ENCODE measurements at regions not wholly inside any gene's neighbourhood (a gene's known extent, or its start where the extent isn't known, plus 50 kb on each side); places are given as distances from the start of the nearest gene placed in this dataset.
"Not testable (repeated sequence)": the region's sequence is repeated elsewhere in the genome, so short reads cannot be mapped to it uniquely, and the experiment has no call there.

GRCh38 chr15:24224161-24224560, 451.4 kb upstream of the NPAP1 start:
- Mint-ChIP-seq H3K4me1 (0 out of 2 replicates have a peak, but pooled peaks cover 2% of the 10 kb centered on the region), H3K9me3 (peaks cover 51% of the 10 kb centered on the region), H3K27me3 (ENCODE audit: low read depth) (peaks cover 2% of the 10 kb centered on the region; the same call in 1 of the 2 replicates), H3K36me3 (peaks cover 34% of the 10 kb centered on the region), H3K4me3 (no peak overlapping the region), H3K27ac (no peak overlapping the region)
- CTCF ChIA-PET = no interaction called here
- POLR2A ChIA-PET = no interaction called here
- TF ChIP-seq SOX15 (CRISPR knock-in tag; IDR thresholded peaks at IDR 0.05) (no peak), NR2C2 (CRISPR knock-in tag; IDR thresholded peaks at IDR 0.05) (no peak), ARID4B (CRISPR knock-in tag; IDR thresholded peaks at IDR 0.05; ENCODE audit: borderline replicate concordance) (no peak), FOXP1 (CRISPR knock-in tag; IDR thresholded peaks at IDR 0.05; ENCODE audit: borderline replicate concordance) (no peak), CREM (CRISPR knock-in tag; IDR thresholded peaks at IDR 0.05) (no peak), CBFB (CRISPR knock-in tag; IDR thresholded peaks at IDR 0.05; ENCODE audit: low read depth) (no peak), TP53 (CRISPR knock-in tag; IDR thresholded peaks at IDR 0.05) (no peak), SMAD3 (CRISPR knock-in tag; IDR thresholded peaks at IDR 0.05; ENCODE audit: borderline replicate concordance) (no peak), E2F1 (CRISPR knock-in tag; IDR thresholded peaks at IDR 0.05) (no peak), USF1 (CRISPR knock-in tag; IDR thresholded peaks at IDR 0.05) (no peak), FOXK1 (CRISPR knock-in tag; IDR thresholded peaks at IDR 0.05) (no peak)
- DNase-seq (ENCODE audit: low spot score) (no peak), ATAC-seq (no peak)

GRCh38 chr15:24228922-24229321, 446.7 kb upstream of the NPAP1 start:
- CTCF ChIA-PET; DNase-seq (ENCODE audit: low spot score); POLR2A ChIA-PET; H3K4me3 Mint-ChIP-seq; ATAC-seq; H3K27ac Mint-ChIP-seq; H3K4me1 Mint-ChIP-seq; H3K27me3 Mint-ChIP-seq (ENCODE audit: low read depth): not testable (repeated sequence)
- Mint-ChIP-seq H3K36me3 (peaks cover 39% of the 10 kb centered on the region), H3K9me3 (peaks cover 54% of the 10 kb centered on the region)

- POLR2A ChIA-PET; DNase-seq (ENCODE audit: low spot score); CTCF ChIA-PET; H3K27me3 Mint-ChIP-seq (ENCODE audit: low read depth); H3K4me1 Mint-ChIP-seq; H3K27ac Mint-ChIP-seq; H3K4me3 Mint-ChIP-seq; ATAC-seq: not testable (repeated sequence)
- Mint-ChIP-seq H3K36me3 (peaks cover 27% of the 10 kb centered on the region), H3K9me3 (peaks cover 41% of the 10 kb centered on the region)
Observed at GRCh38 chr15:24233134-24233533, 442.4 kb upstream of the NPAP1 start.

GRCh38 chr15:24240580-24240979, 435.0 kb upstream of the NPAP1 start:
- H3K27me3 Mint-ChIP-seq (ENCODE audit: low read depth); H3K4me1 Mint-ChIP-seq; CTCF ChIA-PET; H3K27ac Mint-ChIP-seq; DNase-seq (ENCODE audit: low spot score); ATAC-seq; H3K4me3 Mint-ChIP-seq; H3K36me3 Mint-ChIP-seq: not testable (repeated sequence)
- peaks cover 23% of the 10 kb centered on the region for H3K9me3 Mint-ChIP-seq
- POLR2A ChIA-PET = interaction anchor here (1.0 kb wide), 1 partner anchor 75 kb away, joined by 3 read pairs; no protein-coding TSS in a partner anchor

- H3K4me3 Mint-ChIP-seq; DNase-seq (ENCODE audit: low spot score): not testable (repeated sequence)
- H3K9me3 Mint-ChIP-seq = peaks cover 22% of the 10 kb centered on the region
Observed at GRCh38 chr15:24259106-24259505, 416.5 kb upstream of the NPAP1 start.

GRCh38 chr15:24260407-24260806, 415.2 kb upstream of the NPAP1 start:
- H3K27ac Mint-ChIP-seq; DNase-seq (ENCODE audit: low spot score); H3K36me3 Mint-ChIP-seq; ATAC-seq; CTCF ChIA-PET; H3K27me3 Mint-ChIP-seq (ENCODE audit: low read depth); POLR2A ChIA-PET; H3K4me3 Mint-ChIP-seq; H3K4me1 Mint-ChIP-seq: not testable (repeated sequence)
- peaks cover 12% of the 10 kb centered on the region for H3K9me3 Mint-ChIP-seq

More at GRCh38 chr15:24259106-24259505, 416.5 kb upstream of the NPAP1 start:
- H3K27me3 Mint-ChIP-seq (ENCODE audit: low read depth); H3K4me1 Mint-ChIP-seq; H3K27ac Mint-ChIP-seq; POLR2A ChIA-PET; H3K36me3 Mint-ChIP-seq; ATAC-seq; CTCF ChIA-PET: not testable (repeated sequence)

GRCh38 chr15:24260854-24261253, 414.7 kb upstream of the NPAP1 start:
- H3K9me3 Mint-ChIP-seq = peaks cover 12% of the 10 kb centered on the region
- peak; percentile 80 for ATAC-seq
- POLR2A ChIA-PET; H3K36me3 Mint-ChIP-seq; H3K4me3 Mint-ChIP-seq; DNase-seq (ENCODE audit: low spot score); H3K27ac Mint-ChIP-seq; H3K4me1 Mint-ChIP-seq; H3K27me3 Mint-ChIP-seq (ENCODE audit: low read depth); CTCF ChIA-PET: not testable (repeated sequence)

- POLR2A ChIA-PET; H3K27me3 Mint-ChIP-seq (ENCODE audit: low read depth); H3K27ac Mint-ChIP-seq; H3K4me3 Mint-ChIP-seq; DNase-seq (ENCODE audit: low spot score); CTCF ChIA-PET: not testable (repeated sequence)
- Mint-ChIP-seq H3K9me3 (peaks cover 20% of the 10 kb centered on the region; the same call in 1 of the 2 replicates), H3K4me1 (peaks cover 13% of the 10 kb centered on the region), H3K36me3 (peaks cover 28% of the 10 kb centered on the region)
- ATAC-seq = peak; percentile 22; the same call in 1 of the 2 replicates
Observed at GRCh38 chr15:24268536-24269165, 406.9 kb upstream of the NPAP1 start.
